OCI-LY3 (cell line): ENCODE measurements at regions not wholly inside any gene's neighbourhood (a gene's known extent, or its start where the extent isn't known, plus 50 kb on each side); places are given as distances from the start of the nearest gene placed in this dataset.

Source experiments
- EZH2phosphoT487 ChIP-seq: fragments of 200-600 bp; shearing (Covaris generic); IDR thresholded peaks from 2 replicates; pipeline ENCODE4 v1.6.1; 2018; ENCODE audit warnings: antibody characterized with exemption, mixed run types, low read depth
- TF ChIP-seq, protein P1 (sequence below): fragments of 200-600, 300-600 bp; sonication (generic); IDR thresholded peaks from 2 replicates; pipeline ENCODE4 v1.5.1; 2014; ENCODE audit warnings: antibody characterized with exemption, low read length, low read depth

GRCh38 chr9:95381221-95381620, 63.7 kb upstream of the FANCC start:
- TF ChIP-seq, protein P1, sequence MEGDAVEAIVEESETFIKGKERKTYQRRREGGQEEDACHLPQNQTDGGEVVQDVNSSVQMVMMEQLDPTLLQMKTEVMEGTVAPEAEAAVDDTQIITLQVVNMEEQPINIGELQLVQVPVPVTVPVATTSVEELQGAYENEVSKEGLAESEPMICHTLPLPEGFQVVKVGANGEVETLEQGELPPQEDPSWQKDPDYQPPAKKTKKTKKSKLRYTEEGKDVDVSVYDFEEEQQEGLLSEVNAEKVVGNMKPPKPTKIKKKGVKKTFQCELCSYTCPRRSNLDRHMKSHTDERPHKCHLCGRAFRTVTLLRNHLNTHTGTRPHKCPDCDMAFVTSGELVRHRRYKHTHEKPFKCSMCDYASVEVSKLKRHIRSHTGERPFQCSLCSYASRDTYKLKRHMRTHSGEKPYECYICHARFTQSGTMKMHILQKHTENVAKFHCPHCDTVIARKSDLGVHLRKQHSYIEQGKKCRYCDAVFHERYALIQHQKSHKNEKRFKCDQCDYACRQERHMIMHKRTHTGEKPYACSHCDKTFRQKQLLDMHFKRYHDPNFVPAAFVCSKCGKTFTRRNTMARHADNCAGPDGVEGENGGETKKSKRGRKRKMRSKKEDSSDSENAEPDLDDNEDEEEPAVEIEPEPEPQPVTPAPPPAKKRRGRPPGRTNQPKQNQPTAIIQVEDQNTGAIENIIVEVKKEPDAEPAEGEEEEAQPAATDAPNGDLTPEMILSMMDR: no peak
- TF ChIP-seq EZH2phosphoT487: no peak
